ENCODE measurements at regions not wholly inside any gene's neighbourhood (a gene's known extent, or its start where the extent isn't known, plus 50 kb on each side); places are given as distances from the start of the nearest gene placed in this dataset.

DNA sequence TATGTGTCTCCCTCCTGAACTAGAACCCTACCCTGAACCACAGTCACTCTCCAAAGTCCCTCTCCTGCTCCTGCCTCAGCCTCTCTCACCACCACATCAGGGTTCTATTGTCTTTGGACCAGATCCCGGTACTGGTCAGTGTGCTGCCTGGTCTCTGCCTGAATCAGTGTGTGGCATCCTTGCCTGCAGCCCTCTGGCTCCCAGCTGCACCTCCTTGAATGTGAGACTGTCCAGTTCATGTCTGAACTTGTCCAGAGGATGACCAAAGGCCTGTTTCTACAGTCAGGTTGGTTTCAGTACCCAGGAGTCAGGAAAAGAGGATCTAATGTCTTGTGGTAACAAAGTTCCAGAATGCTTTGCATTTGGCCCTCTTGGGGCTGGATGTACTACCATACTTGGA, 76.8 kb upstream of the RANBP3L start:
- TF ChIP-seq, protein P1, sequence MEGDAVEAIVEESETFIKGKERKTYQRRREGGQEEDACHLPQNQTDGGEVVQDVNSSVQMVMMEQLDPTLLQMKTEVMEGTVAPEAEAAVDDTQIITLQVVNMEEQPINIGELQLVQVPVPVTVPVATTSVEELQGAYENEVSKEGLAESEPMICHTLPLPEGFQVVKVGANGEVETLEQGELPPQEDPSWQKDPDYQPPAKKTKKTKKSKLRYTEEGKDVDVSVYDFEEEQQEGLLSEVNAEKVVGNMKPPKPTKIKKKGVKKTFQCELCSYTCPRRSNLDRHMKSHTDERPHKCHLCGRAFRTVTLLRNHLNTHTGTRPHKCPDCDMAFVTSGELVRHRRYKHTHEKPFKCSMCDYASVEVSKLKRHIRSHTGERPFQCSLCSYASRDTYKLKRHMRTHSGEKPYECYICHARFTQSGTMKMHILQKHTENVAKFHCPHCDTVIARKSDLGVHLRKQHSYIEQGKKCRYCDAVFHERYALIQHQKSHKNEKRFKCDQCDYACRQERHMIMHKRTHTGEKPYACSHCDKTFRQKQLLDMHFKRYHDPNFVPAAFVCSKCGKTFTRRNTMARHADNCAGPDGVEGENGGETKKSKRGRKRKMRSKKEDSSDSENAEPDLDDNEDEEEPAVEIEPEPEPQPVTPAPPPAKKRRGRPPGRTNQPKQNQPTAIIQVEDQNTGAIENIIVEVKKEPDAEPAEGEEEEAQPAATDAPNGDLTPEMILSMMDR (IDR thresholded peaks at IDR 0.05 in 8 of 11, conservative IDR thresholded peaks at IDR 0.05 in 3 of 11) = no peak
- TF ChIP-seq POLR2AphosphoS5 (IDR thresholded peaks at IDR 0.05) = no peak

Data from spleen (tissue), 7 donors.